ENCODE measurements at regions not wholly inside any gene's neighbourhood (a gene's known extent, or its start where the extent isn't known, plus 50 kb on each side); places are given as distances from the start of the nearest gene placed in this dataset.

DNA sequence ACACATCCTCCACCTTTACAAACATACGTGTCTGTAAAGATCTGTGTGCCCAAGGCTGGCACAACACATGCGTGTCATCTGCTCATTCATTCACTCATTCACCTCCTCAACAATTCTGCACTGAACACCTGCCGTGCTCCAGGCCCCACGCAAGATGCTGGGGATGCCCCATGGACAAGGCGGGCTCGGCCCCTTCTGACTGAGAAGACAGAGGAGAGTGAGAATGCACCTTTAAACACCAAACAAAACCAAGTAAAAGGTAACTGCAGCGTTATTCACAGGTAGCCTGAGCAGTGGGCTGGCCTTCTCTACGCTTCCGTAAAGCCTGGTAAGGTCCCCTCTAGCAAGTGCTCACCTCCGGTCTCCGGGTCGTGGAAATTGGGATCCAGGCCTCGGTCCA lies 142.8 kb downstream of the SHANK2 start:
- Histone ChIP-seq H3K27ac (no peak overlapping the region), H3K4me1 (no peaks in the 10 kb centered on the region), H3K9me3 (no peaks in the 10 kb centered on the region), H3K4me3 (no peak overlapping the region), H3K36me3 (no peaks in the 10 kb centered on the region), H3K27me3 (peaks cover 58% of the 10 kb centered on the region)
- no peak for ATAC-seq
- 90 to 100% methylated on average over 3 to 6 of the region's 13 CpGs for WGBS, 2 donors (ENCODE audit: low coverage in 1 of 2)
- TF ChIP-seq POLR2AphosphoS5 (IDR thresholded peaks at IDR 0.05) (no peak), EP300 (IDR thresholded peaks at IDR 0.05) (no peak), POLR2A (IDR thresholded peaks at IDR 0.05) (no peak)
- TF ChIP-seq, protein P1, sequence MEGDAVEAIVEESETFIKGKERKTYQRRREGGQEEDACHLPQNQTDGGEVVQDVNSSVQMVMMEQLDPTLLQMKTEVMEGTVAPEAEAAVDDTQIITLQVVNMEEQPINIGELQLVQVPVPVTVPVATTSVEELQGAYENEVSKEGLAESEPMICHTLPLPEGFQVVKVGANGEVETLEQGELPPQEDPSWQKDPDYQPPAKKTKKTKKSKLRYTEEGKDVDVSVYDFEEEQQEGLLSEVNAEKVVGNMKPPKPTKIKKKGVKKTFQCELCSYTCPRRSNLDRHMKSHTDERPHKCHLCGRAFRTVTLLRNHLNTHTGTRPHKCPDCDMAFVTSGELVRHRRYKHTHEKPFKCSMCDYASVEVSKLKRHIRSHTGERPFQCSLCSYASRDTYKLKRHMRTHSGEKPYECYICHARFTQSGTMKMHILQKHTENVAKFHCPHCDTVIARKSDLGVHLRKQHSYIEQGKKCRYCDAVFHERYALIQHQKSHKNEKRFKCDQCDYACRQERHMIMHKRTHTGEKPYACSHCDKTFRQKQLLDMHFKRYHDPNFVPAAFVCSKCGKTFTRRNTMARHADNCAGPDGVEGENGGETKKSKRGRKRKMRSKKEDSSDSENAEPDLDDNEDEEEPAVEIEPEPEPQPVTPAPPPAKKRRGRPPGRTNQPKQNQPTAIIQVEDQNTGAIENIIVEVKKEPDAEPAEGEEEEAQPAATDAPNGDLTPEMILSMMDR (IDR thresholded peaks at IDR 0.05) = no peak

DNA sequence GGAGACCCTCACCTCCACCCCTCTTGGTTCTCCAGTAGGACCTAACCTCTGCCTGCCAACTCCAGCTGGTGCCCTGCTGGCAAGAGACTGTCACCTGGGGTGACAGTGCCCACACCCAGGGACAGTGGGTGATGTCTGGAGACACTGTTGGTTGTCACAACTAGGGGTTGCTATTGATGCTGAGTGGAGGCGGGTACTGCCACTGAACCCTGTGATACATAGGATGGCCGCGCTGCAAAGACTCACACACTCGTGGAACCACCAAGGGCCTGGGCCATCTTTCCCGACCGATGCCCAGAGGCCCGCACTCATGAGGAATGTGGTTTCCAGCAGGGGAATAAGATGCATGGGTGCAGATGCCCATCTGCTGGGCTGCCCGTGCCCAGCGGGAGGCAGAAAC lies 143.2 kb downstream of the SHANK2 start:
- TF ChIP-seq EP300 (IDR thresholded peaks at IDR 0.05) = no peak
- TF ChIP-seq, protein P1 (IDR thresholded peaks at IDR 0.05) = no peak
- TF ChIP-seq POLR2AphosphoS5 (IDR thresholded peaks at IDR 0.05) = no peak
- no peak for TF ChIP-seq POLR2A (IDR thresholded peaks at IDR 0.05)
- no peak for ATAC-seq
- Histone ChIP-seq H3K27me3 (peaks cover 58% of the 10 kb centered on the region), H3K4me1 (no peaks in the 10 kb centered on the region), H3K9me3 (no peaks in the 10 kb centered on the region), H3K27ac (no peak overlapping the region), H3K36me3 (no peaks in the 10 kb centered on the region), H3K4me3 (no peak overlapping the region)
- WGBS, 2 donors (ENCODE audit: low coverage in 1 of 2) = 93 to 100% methylated on average over 3 to 4 of the region's 9 CpGs

GRCh38 chr11:71108013-71108865 lies 144.1 kb downstream of the SHANK2 start:
- no peak for ATAC-seq
- Histone ChIP-seq H3K4me1 (no peaks in the 10 kb centered on the region), H3K9me3 (no peaks in the 10 kb centered on the region), H3K27ac (no peak overlapping the region), H3K27me3 (peaks cover 54% of the 10 kb centered on the region), H3K36me3 (no peaks in the 10 kb centered on the region), H3K4me3 (no peak overlapping the region)
- no peak for TF ChIP-seq EP300 (IDR thresholded peaks at IDR 0.05)
- no peak for TF ChIP-seq POLR2AphosphoS5 (IDR thresholded peaks at IDR 0.05)
- TF ChIP-seq, protein P1 (IDR thresholded peaks at IDR 0.05) = no peak
- TF ChIP-seq POLR2A (IDR thresholded peaks at IDR 0.05) = no peak
- WGBS, 2 donors (ENCODE audit: low coverage in 1 of 2) = 68 to 82% methylated on average over 7 to 8 of the region's 21 CpGs

GRCh38 chr11:71106671-71107070 lies 145.7 kb downstream of the SHANK2 start:
- no peak for ATAC-seq
- WGBS, 2 donors (ENCODE audit: low coverage in 1 of 2) = 80 to 93% methylated on average over 1 to 5 of the region's 6 CpGs
- Histone ChIP-seq H3K36me3 (no peaks in the 10 kb centered on the region), H3K9me3 (no peaks in the 10 kb centered on the region), H3K27me3 (peaks cover 46% of the 10 kb centered on the region), H3K27ac (no peak overlapping the region), H3K4me3 (no peak overlapping the region), H3K4me1 (no peaks in the 10 kb centered on the region)
- TF ChIP-seq POLR2A (IDR thresholded peaks at IDR 0.05) (no peak), POLR2AphosphoS5 (IDR thresholded peaks at IDR 0.05) (no peak), EP300 (IDR thresholded peaks at IDR 0.05) (no peak)
- TF ChIP-seq, protein P1 (IDR thresholded peaks at IDR 0.05) = no peak

DNA sequence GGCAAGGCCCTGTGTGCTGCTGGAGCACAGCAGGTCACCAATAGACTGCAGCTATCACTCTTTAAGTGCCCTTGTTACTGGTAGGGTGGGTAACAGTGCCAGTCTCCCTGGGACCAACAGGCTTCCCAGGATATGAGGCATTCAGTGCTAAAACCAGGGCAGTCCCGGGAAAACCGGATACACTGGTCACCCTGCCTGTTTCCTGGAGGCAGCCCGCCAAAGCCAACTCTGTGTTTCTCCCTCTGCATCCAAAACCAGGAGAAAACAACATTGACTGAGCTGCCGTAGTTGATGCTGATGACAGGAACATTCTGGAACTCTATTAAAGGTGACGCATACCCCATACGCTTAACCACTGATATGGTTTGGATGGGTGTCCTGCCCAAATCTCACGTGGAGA lies 149.1 kb downstream of the SHANK2 start:
- peak; percentile 25 for ATAC-seq
- TF ChIP-seq EP300 (IDR thresholded peaks at IDR 0.05) (no peak), POLR2AphosphoS5 (IDR thresholded peaks at IDR 0.05) (no peak), POLR2A (IDR thresholded peaks at IDR 0.05) (no peak)
- TF ChIP-seq, protein P1 (IDR thresholded peaks at IDR 0.05) = no peak

More for the DNA sequence above, 149.1 kb downstream of the SHANK2 start:
- Histone ChIP-seq H3K36me3 (no peaks in the 10 kb centered on the region), H3K27me3 (peaks cover 23% of the 10 kb centered on the region), H3K27ac (no peak overlapping the region), H3K4me3 (no peak overlapping the region), H3K4me1 (no peaks in the 10 kb centered on the region), H3K9me3 (no peaks in the 10 kb centered on the region)
- 64 to 73% methylated on average over 4 to 6 of the region's 7 CpGs for WGBS, 2 donors (ENCODE audit: low coverage in 1 of 2)

Data from gastroesophageal sphincter (tissue), 4 donors.